Esophagus muscularis mucosa (tissue), 4 donors: ENCODE measurements at regions not wholly inside any gene's neighbourhood (a gene's known extent, or its start where the extent isn't known, plus 50 kb on each side); places are given as distances from the start of the nearest gene placed in this dataset.

Experiments
- EP300 ChIP-seq: sonication (generic); formaldehyde crosslinking; IDR thresholded peaks from one replicate; pipeline ENCODE4 v1.6.1; 2017; ENCODE audit warnings: antibody characterized with exemption
- POLR2A ChIP-seq: fragments of 450-650 bp; IDR thresholded peaks from one replicate; pipeline ENCODE4 v1.6.1; 2017; ENCODE audit warnings: antibody characterized with exemption, moderate library complexity, mild to moderate bottlenecking, low read depth
- POLR2AphosphoS5 ChIP-seq, 2 donors: sonication (generic); formaldehyde crosslinking; IDR thresholded peaks; one replicate each; pipeline ENCODE4 v1.6.1; 2017; ENCODE audit warnings: antibody characterized with exemption in 2 of 2
- TF ChIP-seq, protein P1 (sequence below), 3 experiments: fragments of 200-600 bp in 2 of 3; fragments of 450-650 bp in 1 of 3; sonication (generic) in 2 of 3; IDR thresholded peaks; one replicate each; pipeline ENCODE4 v1.5.1; 2017 to 2019; ENCODE audit warnings: antibody characterized with exemption in 3 of 3, mild to moderate bottlenecking in 2 of 3, moderate library complexity in 1 of 3

DNA sequence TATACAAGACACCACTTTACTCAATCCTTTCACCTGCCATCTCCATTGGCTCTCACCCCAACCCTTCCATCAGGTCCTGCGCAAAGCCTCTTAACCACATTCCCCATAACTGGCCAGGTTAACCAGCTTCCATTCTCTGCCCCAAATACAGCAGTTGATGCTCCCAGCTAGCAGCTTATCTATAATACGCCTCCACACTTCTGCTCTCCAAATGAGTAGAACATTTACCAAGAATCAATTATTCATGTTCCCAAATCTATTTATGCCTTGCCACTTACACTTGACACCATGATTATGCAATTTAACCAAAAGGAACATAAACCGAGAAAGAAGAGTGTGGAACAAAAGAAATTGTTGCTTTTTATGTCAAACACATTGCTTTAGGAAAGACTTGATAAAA is 103.7 kb upstream of the TPM1 start:
- TF ChIP-seq EP300 (no peak), POLR2A (no peak), POLR2AphosphoS5 (IDR thresholded peaks at IDR 0.05) (no peak)
- TF ChIP-seq, protein P1, sequence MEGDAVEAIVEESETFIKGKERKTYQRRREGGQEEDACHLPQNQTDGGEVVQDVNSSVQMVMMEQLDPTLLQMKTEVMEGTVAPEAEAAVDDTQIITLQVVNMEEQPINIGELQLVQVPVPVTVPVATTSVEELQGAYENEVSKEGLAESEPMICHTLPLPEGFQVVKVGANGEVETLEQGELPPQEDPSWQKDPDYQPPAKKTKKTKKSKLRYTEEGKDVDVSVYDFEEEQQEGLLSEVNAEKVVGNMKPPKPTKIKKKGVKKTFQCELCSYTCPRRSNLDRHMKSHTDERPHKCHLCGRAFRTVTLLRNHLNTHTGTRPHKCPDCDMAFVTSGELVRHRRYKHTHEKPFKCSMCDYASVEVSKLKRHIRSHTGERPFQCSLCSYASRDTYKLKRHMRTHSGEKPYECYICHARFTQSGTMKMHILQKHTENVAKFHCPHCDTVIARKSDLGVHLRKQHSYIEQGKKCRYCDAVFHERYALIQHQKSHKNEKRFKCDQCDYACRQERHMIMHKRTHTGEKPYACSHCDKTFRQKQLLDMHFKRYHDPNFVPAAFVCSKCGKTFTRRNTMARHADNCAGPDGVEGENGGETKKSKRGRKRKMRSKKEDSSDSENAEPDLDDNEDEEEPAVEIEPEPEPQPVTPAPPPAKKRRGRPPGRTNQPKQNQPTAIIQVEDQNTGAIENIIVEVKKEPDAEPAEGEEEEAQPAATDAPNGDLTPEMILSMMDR (IDR thresholded peaks at IDR 0.05) = no peak
